ENCODE measurements at regions not wholly inside any gene's neighbourhood (a gene's known extent, or its start where the extent isn't known, plus 50 kb on each side); places are given as distances from the start of the nearest gene placed in this dataset.

DNA sequence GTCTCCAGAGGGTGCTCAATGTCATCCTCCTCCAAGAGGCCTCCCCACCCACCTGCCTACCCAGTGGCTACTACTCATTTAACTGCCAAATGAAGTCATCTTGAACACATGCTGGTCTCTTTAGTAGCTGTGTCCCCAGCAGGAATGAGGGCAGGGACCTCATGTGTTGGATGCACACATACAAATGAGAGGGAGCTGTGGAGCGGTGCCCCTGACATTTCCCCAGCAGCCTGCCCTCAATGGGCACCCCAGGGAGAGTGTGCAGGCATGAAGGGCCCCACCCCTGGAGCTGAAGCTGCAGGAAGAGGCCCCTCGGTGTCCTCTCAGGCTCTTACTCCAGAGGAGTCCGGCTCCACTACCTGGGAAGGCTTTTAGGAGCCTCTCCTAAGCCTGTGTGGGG lies 1322.7 kb downstream of the UQCRFS1 start:
- peaks cover 96% of the 10 kb centered on the region for H3K9me3 ChIP-seq (ENCODE audit: insufficient read depth, low read depth, low read length)
- H3K9ac ChIP-seq (ENCODE audit: low read depth, low read length): no peak overlapping the region

DNA sequence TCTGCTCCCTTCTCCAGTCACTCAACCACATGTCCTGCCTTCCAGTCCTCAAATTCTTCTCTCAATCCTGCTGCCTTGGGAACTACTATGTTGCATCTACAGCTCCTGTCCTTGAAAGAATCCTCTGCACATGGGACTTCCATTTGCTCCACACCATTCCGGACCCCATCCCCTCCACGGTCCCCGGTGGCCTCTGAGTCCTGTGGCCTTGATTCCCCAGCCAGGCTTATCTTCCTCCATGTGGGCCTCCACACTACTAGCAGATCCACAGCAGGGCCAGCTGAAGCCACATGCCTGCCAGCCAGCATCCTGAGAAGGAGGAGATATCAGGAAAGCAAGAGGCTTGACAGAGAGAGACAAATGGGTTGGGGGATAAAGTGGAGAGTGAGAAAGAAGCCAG lies 1323.8 kb downstream of the UQCRFS1 start:
- Histone ChIP-seq H3K36me3 (ENCODE audit: insufficient read depth, low read depth, low read length) (no peaks in the 10 kb centered on the region), H3K4me3 (ENCODE audit: low read length) (no peak overlapping the region), H3K27me3 (ENCODE audit: insufficient read depth, low read length) (no peaks in the 10 kb centered on the region), H3K9ac (ENCODE audit: low read depth, low read length) (no peak overlapping the region), H3K27ac (ENCODE audit: low read length) (no peak overlapping the region), H3K9me3 (ENCODE audit: insufficient read depth, low read depth, low read length) (peaks cover 96% of the 10 kb centered on the region), H3K4me1 (ENCODE audit: insufficient read depth, low read length) (no peaks in the 10 kb centered on the region)

More for the DNA sequence above, 1322.7 kb downstream of the UQCRFS1 start:
- no peaks in the 10 kb centered on the region for H3K27me3 ChIP-seq (ENCODE audit: insufficient read depth, low read length)
- no peaks in the 10 kb centered on the region for H3K4me1 ChIP-seq (ENCODE audit: insufficient read depth, low read length)
- H3K4me3 ChIP-seq (ENCODE audit: low read length): no peak overlapping the region
- no peaks in the 10 kb centered on the region for H3K36me3 ChIP-seq (ENCODE audit: insufficient read depth, low read depth, low read length)
- H3K27ac ChIP-seq (ENCODE audit: low read length): no peak overlapping the region

DNA sequence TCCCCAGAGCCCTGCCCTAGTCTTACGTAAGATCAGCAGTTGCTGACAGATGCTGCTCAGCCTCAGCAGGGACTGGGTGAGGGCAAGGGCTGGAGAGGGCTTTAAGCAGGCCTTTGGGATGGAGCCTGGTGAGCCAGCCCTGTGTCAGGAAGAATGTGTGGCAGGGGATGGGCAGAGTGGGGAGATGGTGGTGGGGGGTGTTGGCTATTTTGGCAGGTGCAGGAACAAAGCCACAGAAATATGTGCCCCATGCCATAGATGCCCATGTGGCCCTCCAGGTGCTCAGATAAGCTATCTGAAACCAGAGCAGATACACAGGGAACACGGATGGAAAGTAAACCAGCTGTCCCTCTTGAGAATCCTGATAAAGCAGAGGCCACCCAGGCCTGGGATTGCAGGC lies 1325.0 kb downstream of the UQCRFS1 start:
- no peaks in the 10 kb centered on the region for H3K4me1 ChIP-seq (ENCODE audit: insufficient read depth, low read length)
- no peak overlapping the region for H3K9ac ChIP-seq (ENCODE audit: low read depth, low read length)
- H3K9me3 ChIP-seq (ENCODE audit: insufficient read depth, low read depth, low read length): peaks cover 96% of the 10 kb centered on the region
- no peak overlapping the region for H3K4me3 ChIP-seq (ENCODE audit: low read length)
- H3K36me3 ChIP-seq (ENCODE audit: insufficient read depth, low read depth, low read length): no peaks in the 10 kb centered on the region
- H3K27me3 ChIP-seq (ENCODE audit: insufficient read depth, low read length): no peaks in the 10 kb centered on the region
- H3K27ac ChIP-seq (ENCODE audit: low read length): no peak overlapping the region

DNA sequence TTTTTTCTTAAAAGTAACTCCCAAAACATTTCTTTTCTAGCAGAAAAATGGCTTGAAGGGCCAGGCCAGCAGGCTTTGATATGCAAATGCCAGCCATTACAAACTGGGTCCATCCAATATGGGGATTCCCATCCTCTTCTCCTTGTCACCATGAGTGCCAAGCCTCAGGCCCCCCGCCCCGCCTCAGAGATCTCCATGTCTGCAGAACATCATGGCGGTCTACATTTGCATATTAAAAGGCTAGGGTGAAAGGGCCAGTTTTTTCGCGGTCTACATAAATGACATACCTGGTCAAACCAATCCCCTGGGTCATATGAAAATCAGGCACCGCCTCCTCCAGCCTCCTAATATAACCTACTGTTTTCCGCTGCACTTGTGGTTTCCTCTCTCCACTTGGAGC lies 1327.6 kb downstream of the UQCRFS1 start:
- Histone ChIP-seq H3K27me3 (ENCODE audit: insufficient read depth, low read length) (no peaks in the 10 kb centered on the region), H3K27ac (ENCODE audit: low read length) (no peak overlapping the region), H3K4me1 (ENCODE audit: insufficient read depth, low read length) (no peaks in the 10 kb centered on the region), H3K9ac (ENCODE audit: low read depth, low read length) (no peak overlapping the region), H3K9me3 (ENCODE audit: insufficient read depth, low read depth, low read length) (peaks cover 93% of the 10 kb centered on the region), H3K4me3 (ENCODE audit: low read length) (no peak overlapping the region), H3K36me3 (ENCODE audit: insufficient read depth, low read depth, low read length) (no peaks in the 10 kb centered on the region)

DNA sequence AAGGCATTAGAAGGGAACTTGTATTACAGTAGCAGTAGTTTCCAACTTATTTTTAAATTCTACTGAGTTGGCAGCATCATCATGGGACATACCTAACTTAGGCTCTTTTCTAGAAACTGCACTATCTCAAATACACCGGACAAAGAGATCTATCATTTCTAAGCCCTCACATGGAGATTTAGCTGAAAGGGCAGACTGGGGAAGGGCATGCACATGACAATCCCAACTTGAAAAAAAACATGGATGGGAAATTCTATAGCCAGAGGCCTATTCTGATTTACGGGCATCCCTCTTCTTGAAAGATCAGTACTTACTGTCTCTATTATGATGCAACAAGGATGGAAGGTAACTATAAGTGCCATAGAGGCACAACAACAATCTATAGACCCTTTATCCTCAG lies 1328.6 kb downstream of the UQCRFS1 start:
- no peak overlapping the region for H3K27ac ChIP-seq (ENCODE audit: low read length)
- H3K9me3 ChIP-seq (ENCODE audit: insufficient read depth, low read depth, low read length): peaks cover 93% of the 10 kb centered on the region
- H3K36me3 ChIP-seq (ENCODE audit: insufficient read depth, low read depth, low read length): no peaks in the 10 kb centered on the region
- no peaks in the 10 kb centered on the region for H3K27me3 ChIP-seq (ENCODE audit: insufficient read depth, low read length)
- H3K4me3 ChIP-seq (ENCODE audit: low read length): no peak overlapping the region
- no peaks in the 10 kb centered on the region for H3K4me1 ChIP-seq (ENCODE audit: insufficient read depth, low read length)
- no peak overlapping the region for H3K9ac ChIP-seq (ENCODE audit: low read depth, low read length)

DNA sequence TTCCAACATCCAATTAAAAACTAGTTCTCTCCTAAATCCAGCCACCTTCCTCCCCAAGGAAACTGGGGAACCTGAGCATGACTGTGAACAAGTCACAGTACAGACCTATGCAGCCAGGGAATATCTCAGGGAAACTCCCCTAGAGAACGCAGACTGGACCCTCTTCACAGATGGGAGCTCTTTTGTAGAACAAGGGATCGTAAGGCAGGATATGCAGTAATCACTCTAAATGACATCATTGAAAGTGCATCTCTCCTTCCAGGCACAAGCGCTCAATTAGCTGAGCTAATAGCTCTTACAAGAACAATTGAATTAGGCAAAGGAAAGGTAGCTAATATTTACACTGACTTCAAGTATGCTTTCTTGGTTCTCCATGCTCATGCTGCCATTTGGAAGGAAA lies 1331.7 kb downstream of the UQCRFS1 start:
- no peaks in the 10 kb centered on the region for H3K27me3 ChIP-seq (ENCODE audit: insufficient read depth, low read length)
- H3K9me3 ChIP-seq (ENCODE audit: insufficient read depth, low read depth, low read length): peaks cover 93% of the 10 kb centered on the region
- H3K9ac ChIP-seq (ENCODE audit: low read depth, low read length): no peak overlapping the region
- no peaks in the 10 kb centered on the region for H3K36me3 ChIP-seq (ENCODE audit: insufficient read depth, low read depth, low read length)
- H3K4me1 ChIP-seq (ENCODE audit: insufficient read depth, low read length): no peaks in the 10 kb centered on the region
- no peak overlapping the region for H3K27ac ChIP-seq (ENCODE audit: low read length)
- H3K4me3 ChIP-seq (ENCODE audit: low read length): no peak overlapping the region

DNA sequence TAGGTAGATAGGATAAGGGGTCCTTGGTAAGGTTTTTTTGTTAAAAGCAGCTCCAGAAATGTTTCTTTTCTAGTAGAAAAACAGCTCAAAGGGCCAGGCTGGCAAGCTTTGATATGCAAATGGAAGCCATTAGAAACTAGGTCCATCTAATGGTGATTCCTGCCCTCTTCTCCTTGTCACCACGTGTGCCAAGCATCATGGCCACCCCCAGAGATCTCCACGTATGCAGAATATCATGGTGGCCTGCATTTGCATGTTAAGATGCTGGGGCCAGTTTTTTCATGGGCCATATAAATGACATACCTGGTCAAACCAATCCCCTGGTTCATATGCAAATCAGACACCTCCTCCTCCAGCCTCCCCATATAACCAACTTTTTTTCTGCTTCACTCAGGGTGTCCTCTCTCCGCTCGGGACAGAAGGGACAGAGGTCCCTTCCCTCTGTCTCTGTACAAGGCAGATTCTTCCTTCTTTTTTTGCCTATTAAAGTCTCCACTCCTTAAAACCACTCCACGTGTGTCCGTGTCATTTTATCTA lies 1335.9 kb downstream of the UQCRFS1 start:
- H3K9me3 ChIP-seq (ENCODE audit: insufficient read depth, low read depth, low read length): peaks cover 95% of the 10 kb centered on the region
- H3K27ac ChIP-seq (ENCODE audit: low read length): no peak overlapping the region
- no peak overlapping the region for H3K4me3 ChIP-seq (ENCODE audit: low read length)
- H3K4me1 ChIP-seq (ENCODE audit: insufficient read depth, low read length): no peaks in the 10 kb centered on the region
- no peak overlapping the region for H3K9ac ChIP-seq (ENCODE audit: low read depth, low read length)
- no peaks in the 10 kb centered on the region for H3K27me3 ChIP-seq (ENCODE audit: insufficient read depth, low read length)
- H3K36me3 ChIP-seq (ENCODE audit: insufficient read depth, low read depth, low read length): no peaks in the 10 kb centered on the region

DNA sequence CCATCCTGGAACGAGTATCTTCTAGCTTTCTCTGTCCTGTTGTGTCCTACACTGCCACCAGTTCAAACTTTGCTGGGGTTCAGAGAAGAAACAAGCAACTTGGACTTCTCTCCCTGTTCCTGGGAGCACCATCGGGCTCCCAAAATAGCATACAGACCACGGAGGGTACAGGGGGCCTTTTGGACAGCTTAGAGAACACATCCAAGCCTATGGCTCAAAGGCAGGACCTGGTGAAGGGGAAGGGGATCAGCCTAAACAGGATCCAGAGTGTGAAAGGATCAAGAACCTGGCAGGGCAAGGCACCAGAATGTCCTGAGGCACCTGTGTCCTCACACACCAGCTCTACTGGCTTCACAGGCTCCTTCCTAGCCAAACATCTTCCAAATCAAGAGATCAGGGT lies 1336.5 kb downstream of the UQCRFS1 start:
- Histone ChIP-seq H3K27me3 (ENCODE audit: insufficient read depth, low read length) (no peaks in the 10 kb centered on the region), H3K36me3 (ENCODE audit: insufficient read depth, low read depth, low read length) (no peaks in the 10 kb centered on the region), H3K27ac (ENCODE audit: low read length) (no peak overlapping the region), H3K9ac (ENCODE audit: low read depth, low read length) (no peak overlapping the region), H3K9me3 (ENCODE audit: insufficient read depth, low read depth, low read length) (peaks cover 98% of the 10 kb centered on the region), H3K4me1 (ENCODE audit: insufficient read depth, low read length) (no peaks in the 10 kb centered on the region), H3K4me3 (ENCODE audit: low read length) (no peak overlapping the region)

DNA sequence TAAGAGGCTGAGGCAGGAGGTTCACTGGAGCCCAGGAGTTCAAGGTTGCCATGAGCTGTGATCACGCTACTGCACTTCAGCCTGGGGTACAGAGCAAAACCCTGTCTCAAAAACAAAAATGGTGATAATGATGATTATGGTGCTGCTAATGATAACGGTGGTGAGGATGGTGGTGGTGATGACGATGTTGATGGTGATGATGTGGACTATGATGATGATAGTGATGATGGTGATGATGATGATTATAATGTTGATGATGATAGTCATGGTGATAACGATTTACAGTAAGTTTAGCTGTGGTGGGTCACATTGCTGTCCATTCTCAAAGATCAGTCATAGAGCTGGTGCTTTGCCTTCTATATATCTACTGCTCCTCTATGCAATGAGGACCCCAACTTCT lies 1340.6 kb downstream of the UQCRFS1 start:
- Histone ChIP-seq H3K9me3 (ENCODE audit: insufficient read depth, low read depth, low read length) (peaks cover 95% of the 10 kb centered on the region), H3K4me1 (ENCODE audit: insufficient read depth, low read length) (no peaks in the 10 kb centered on the region), H3K27ac (ENCODE audit: low read length) (no peak overlapping the region), H3K36me3 (ENCODE audit: insufficient read depth, low read depth, low read length) (no peaks in the 10 kb centered on the region), H3K27me3 (ENCODE audit: insufficient read depth, low read length) (no peaks in the 10 kb centered on the region), H3K4me3 (ENCODE audit: low read length) (no peak overlapping the region), H3K9ac (ENCODE audit: low read depth, low read length) (no peak overlapping the region)

DNA sequence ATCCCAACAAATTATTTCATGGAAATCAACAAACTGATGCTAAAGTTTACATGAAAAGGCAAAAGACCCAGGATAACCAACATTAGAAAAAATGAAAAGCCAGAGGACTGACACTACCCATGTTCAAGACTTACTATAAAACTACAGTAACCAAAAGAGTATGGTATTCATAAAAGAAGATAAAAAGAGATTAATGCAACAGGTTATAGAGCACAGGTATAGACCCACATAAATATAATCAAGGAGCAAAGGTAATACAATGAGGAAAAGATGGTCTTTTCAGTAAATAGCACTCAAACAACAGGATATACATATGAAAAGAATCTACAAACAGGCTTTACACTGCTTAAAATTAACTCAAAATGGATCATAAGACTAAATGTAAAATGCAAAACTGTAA lies 1342.7 kb downstream of the UQCRFS1 start:
- H3K4me3 ChIP-seq (ENCODE audit: low read length): no peak overlapping the region
- H3K27ac ChIP-seq (ENCODE audit: low read length): no peak overlapping the region
- no peaks in the 10 kb centered on the region for H3K4me1 ChIP-seq (ENCODE audit: insufficient read depth, low read length)
- no peaks in the 10 kb centered on the region for H3K27me3 ChIP-seq (ENCODE audit: insufficient read depth, low read length)
- H3K9me3 ChIP-seq (ENCODE audit: insufficient read depth, low read depth, low read length): peaks cover 93% of the 10 kb centered on the region
- no peaks in the 10 kb centered on the region for H3K36me3 ChIP-seq (ENCODE audit: insufficient read depth, low read depth, low read length)
- no peak overlapping the region for H3K9ac ChIP-seq (ENCODE audit: low read depth, low read length)

DNA sequence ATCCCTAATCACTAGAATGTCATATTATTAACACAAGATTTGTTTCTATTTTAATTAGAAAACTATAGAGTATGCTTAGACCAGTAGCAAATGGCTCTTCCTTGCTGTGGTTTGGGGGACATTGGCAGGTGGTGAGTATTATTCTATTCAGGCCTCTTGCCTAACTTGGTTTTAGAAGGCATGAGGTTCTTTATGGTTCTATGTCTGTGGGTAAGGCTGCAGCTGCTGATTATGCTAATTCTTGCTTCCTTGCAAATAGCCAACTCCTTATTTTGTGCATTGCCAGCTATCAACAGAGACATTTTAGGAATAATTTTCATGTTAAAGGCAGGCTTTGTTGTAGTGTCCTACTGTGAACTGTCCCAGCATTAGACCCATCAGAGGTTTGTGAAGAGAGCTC lies 1344.9 kb downstream of the UQCRFS1 start:
- H3K9me3 ChIP-seq (ENCODE audit: insufficient read depth, low read depth, low read length): peaks cover 71% of the 10 kb centered on the region
- H3K4me1 ChIP-seq (ENCODE audit: insufficient read depth, low read length): no peaks in the 10 kb centered on the region
- H3K27ac ChIP-seq (ENCODE audit: low read length): no peak overlapping the region
- no peaks in the 10 kb centered on the region for H3K27me3 ChIP-seq (ENCODE audit: insufficient read depth, low read length)
- H3K36me3 ChIP-seq (ENCODE audit: insufficient read depth, low read depth, low read length): no peaks in the 10 kb centered on the region
- H3K9ac ChIP-seq (ENCODE audit: low read depth, low read length): no peak overlapping the region
- no peak overlapping the region for H3K4me3 ChIP-seq (ENCODE audit: low read length)

DNA sequence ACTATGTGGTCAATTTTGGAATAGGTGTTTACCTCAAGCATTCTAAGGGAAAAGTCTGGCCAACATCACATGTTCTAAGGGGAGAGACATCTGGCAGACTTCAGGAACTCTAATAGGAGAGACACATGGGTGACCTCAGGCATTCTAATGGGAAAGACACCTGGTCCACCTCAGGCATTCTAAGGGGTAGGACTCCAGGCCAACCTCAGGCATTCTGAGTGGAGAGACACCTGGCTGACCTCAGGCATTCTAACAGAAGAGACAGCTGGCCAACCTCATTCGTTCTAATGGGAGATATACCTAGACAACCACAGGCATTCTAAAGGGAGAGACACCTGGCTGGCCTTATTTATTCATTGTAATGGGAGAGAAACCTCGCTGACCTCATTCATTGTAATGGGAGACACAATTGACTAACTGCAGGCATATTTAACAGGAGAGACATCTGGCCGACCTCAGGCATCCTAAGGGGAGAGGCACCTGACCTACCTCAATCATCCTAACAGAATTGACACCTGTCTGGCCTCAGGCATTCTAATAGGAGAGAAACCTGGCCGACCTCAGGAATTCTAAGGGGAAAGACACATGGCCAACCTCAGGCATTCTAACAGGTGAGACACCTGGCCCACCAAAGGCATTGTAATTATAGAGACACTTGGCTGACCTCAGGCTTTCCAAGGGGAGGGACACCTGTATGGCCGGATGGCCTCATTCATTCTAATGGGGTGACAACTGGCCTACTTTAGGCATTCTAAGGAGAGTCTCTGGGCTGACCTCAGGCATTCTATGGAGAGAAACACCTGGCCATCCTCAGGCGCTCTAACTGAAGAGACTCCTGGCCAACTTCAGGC lies 1346.8 kb downstream of the UQCRFS1 start:
- H3K4me3 ChIP-seq (ENCODE audit: low read length): no peak overlapping the region
- H3K9me3 ChIP-seq (ENCODE audit: insufficient read depth, low read depth, low read length): peaks cover 64% of the 10 kb centered on the region
- no peak overlapping the region for H3K9ac ChIP-seq (ENCODE audit: low read depth, low read length)
- H3K36me3 ChIP-seq (ENCODE audit: insufficient read depth, low read depth, low read length): no peaks in the 10 kb centered on the region
- no peak overlapping the region for H3K27ac ChIP-seq (ENCODE audit: low read length)
- no peaks in the 10 kb centered on the region for H3K27me3 ChIP-seq (ENCODE audit: insufficient read depth, low read length)
- no peaks in the 10 kb centered on the region for H3K4me1 ChIP-seq (ENCODE audit: insufficient read depth, low read length)
